Sigmoid colon (tissue), 4 donors: ENCODE measurements at regions not wholly inside any gene's neighbourhood (a gene's known extent, or its start where the extent isn't known, plus 50 kb on each side); places are given as distances from the start of the nearest gene placed in this dataset.

ENCODE experiments used
- CTCF ChIP-seq, 4 experiments: fragments of 450-650 bp in 3 of 4; fragments of 200-600 bp in 1 of 4; IDR thresholded peaks; one replicate each; pipeline ENCODE4 v1.5.1; 2016 to 2019; ENCODE audit warnings: antibody characterized with exemption in 4 of 4, mild to moderate bottlenecking in 3 of 4, moderate library complexity in 2 of 4
- POLR2A ChIP-seq, 2 donors: fragments of 450-650 bp; IDR thresholded peaks; one replicate each; pipeline ENCODE4 v1.6.1; 2016; ENCODE audit warnings: antibody characterized with exemption in 2 of 2, mild to moderate bottlenecking in 2 of 2, moderate library complexity in 2 of 2
- POLR2AphosphoS5 ChIP-seq, 4 donors: sonication (generic); formaldehyde crosslinking; IDR thresholded peaks; one replicate each; pipeline ENCODE4 v1.6.1; 2017; ENCODE audit warnings: antibody characterized with exemption in 4 of 4

GRCh38 chr14:106605548-106606448, 1079.4 kb downstream of the TMEM121 start:
- no peak for TF ChIP-seq POLR2AphosphoS5 (IDR thresholded peaks at IDR 0.05)
- no peak for TF ChIP-seq CTCF (IDR thresholded peaks at IDR 0.05)
- TF ChIP-seq POLR2A (IDR thresholded peaks at IDR 0.05): no peak
